HG03354 (cell line): ENCODE measurements at regions not wholly inside any gene's neighbourhood (a gene's known extent, or its start where the extent isn't known, plus 50 kb on each side); places are given as distances from the start of the nearest gene placed in this dataset.
"Not testable (repeated sequence)": the region's sequence is repeated elsewhere in the genome, so short reads cannot be mapped to it uniquely, and the experiment has no call there.

Source experiments
- ATAC-seq: cut with Tn5 transposase; IDR thresholded peaks from one replicate; pipeline ENCODE4 v1.9.1; 2021; ENCODE audit warnings: mild to moderate bottlenecking; ENCODE audit not compliant: unreplicated experiment, poor library complexity, severe bottlenecking

GRCh38 chr6:101188285-101188798 is 205.2 kb upstream of the GRIK2 start:
- ATAC-seq = not testable (repeated sequence)

GRCh38 chr6:101195588-101195987 is 197.9 kb upstream of the GRIK2 start:
- no peak for ATAC-seq

- no peak for ATAC-seq
Observed at GRCh38 chr6:101199441-101199840, 194.1 kb upstream of the GRIK2 start.

- no peak for ATAC-seq
Observed at GRCh38 chr6:101202867-101203374, 190.6 kb upstream of the GRIK2 start.

- no peak for ATAC-seq
Observed at GRCh38 chr6:101203664-101204063, 189.8 kb upstream of the GRIK2 start.

GRCh38 chr6:101208152-101208551 is 185.4 kb upstream of the GRIK2 start:
- no peak for ATAC-seq

GRCh38 chr6:101212640-101213039 is 180.9 kb upstream of the GRIK2 start:
- ATAC-seq = no peak

- no peak for ATAC-seq
Observed at GRCh38 chr6:101222007-101222406, 171.5 kb upstream of the GRIK2 start.

GRCh38 chr6:101224751-101225150 is 168.8 kb upstream of the GRIK2 start:
- ATAC-seq = no peak

- ATAC-seq = no peak
Observed at GRCh38 chr6:101226677-101227135, 166.8 kb upstream of the GRIK2 start.

- ATAC-seq = no peak
Observed at GRCh38 chr6:101230866-101231265, 162.6 kb upstream of the GRIK2 start.

GRCh38 chr6:101231606-101232235 is 161.8 kb upstream of the GRIK2 start:
- ATAC-seq = no peak

- ATAC-seq = no peak
Observed at GRCh38 chr6:101232961-101233360, 160.5 kb upstream of the GRIK2 start.

- no peak for ATAC-seq
Observed at GRCh38 chr6:101236709-101237108, 156.8 kb upstream of the GRIK2 start.

GRCh38 chr6:101241442-101241841 is 152.1 kb upstream of the GRIK2 start:
- ATAC-seq = no peak

GRCh38 chr6:101249470-101249869 is 144.0 kb upstream of the GRIK2 start:
- ATAC-seq = no peak

- ATAC-seq = no peak
Observed at GRCh38 chr6:101257163-101257562, 136.3 kb upstream of the GRIK2 start.

- ATAC-seq = no peak
Observed at GRCh38 chr6:101259505-101259904, 134.0 kb upstream of the GRIK2 start.

GRCh38 chr6:101263596-101263995 is 129.9 kb upstream of the GRIK2 start:
- ATAC-seq = no peak

- no peak for ATAC-seq
Observed at GRCh38 chr6:101266063-101266462, 127.4 kb upstream of the GRIK2 start.

- ATAC-seq = no peak
Observed at GRCh38 chr6:101268541-101268940, 125.0 kb upstream of the GRIK2 start.

- ATAC-seq = no peak
Observed at GRCh38 chr6:101275251-101275650, 118.3 kb upstream of the GRIK2 start.
